ENCODE measurements at regions not wholly inside any gene's neighbourhood (a gene's known extent, or its start where the extent isn't known, plus 50 kb on each side); places are given as distances from the start of the nearest gene placed in this dataset.

DNA sequence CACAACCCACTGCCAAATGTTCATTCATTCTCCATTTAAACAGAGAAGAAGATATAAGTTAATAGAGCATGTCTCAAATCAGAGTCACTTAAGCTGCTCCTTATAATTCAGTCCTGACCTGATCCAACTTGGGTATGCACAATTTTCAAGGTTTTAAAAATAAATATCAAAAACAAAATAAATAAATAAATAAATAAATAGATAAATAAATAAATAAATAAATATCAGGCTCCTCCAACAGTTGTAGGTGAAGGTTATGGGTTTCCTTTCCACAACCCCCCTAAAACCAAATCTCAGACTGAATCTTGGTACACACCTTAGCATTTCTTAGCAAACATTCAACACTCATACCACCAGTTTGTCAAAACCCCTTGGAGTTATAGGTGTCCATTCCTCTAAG lies 204.4 kb downstream of the PARM1 start:
- no peak for FAIRE-seq
- Histone ChIP-seq H3K9ac (ENCODE audit: insufficient read depth, low read depth, low read length) (no peak overlapping the region), H3K4me3 (replicated peaks in 1 of 3; ENCODE audit: insufficient read depth in 1 of 3, low read depth in 2 of 3, low read length in 3 of 3) (no peak overlapping the region), H3K36me3 (replicated peaks in 1 of 2; ENCODE audit: control insufficient read depth in 1 of 2, insufficient read depth in 2 of 2, low read length in 2 of 2) (no peaks in the 10 kb centered on the region), H3K4me1 (ENCODE audit: insufficient read depth, low read length) (no peaks in the 10 kb centered on the region), H3K27ac (ENCODE audit: extremely low read length, insufficient read depth, low read length) (no peak overlapping the region), H2AFZ (ENCODE audit: low read length) (no peak overlapping the region), H3K79me2 (ENCODE audit: insufficient read depth, low read length) (no peaks in the 10 kb centered on the region), H4K20me1 (ENCODE audit: insufficient read depth, low read length) (no peaks in the 10 kb centered on the region), H3K9me3 (ENCODE audit: low read length) (no peaks in the 10 kb centered on the region), H3K27me3 (ENCODE audit: control insufficient read depth in 1 of 2, insufficient read depth in 2 of 2, low read length in 2 of 2) (no peaks in the 10 kb centered on the region), H3K4me2 (ENCODE audit: low read depth, low read length) (no peak overlapping the region)
- no peak for ATAC-seq
- CTCF ChIA-PET (ENCODE audit: low intra/inter-chr PET ratio, low total read pairs), result no interaction called here
- BruUV-seq (replicated peaks), result no TSS peak
- POLR2A ChIA-PET, result no interaction called here
- in situ Hi-C loops (cut with HindIII; ENCODE audit: extremely low pct_ligation_motif_present, low pct_unique_long_range_greater_than_20kb), result no loop called here
- DNase-seq (ENCODE audit: low spot score), result no peak
- no peak for TF ChIP-seq DZIP1 (CRISPR knock-in tag; IDR thresholded peaks at IDR 0.05)
- no peak for TF ChIP-seq ZNF12 (CRISPR knock-in tag; IDR thresholded peaks at IDR 0.05)
- TF ChIP-seq, protein P1, sequence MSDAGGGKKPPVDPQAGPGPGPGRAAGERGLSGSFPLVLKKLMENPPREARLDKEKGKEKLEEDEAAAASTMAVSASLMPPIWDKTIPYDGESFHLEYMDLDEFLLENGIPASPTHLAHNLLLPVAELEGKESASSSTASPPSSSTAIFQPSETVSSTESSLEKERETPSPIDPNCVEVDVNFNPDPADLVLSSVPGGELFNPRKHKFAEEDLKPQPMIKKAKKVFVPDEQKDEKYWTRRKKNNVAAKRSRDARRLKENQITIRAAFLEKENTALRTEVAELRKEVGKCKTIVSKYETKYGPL (CRISPR knock-in tag; IDR thresholded peaks at IDR 0.05), result no peak
- no peak for TF ChIP-seq ATF1 (CRISPR knock-in tag; IDR thresholded peaks at IDR 0.05)
- no peak for TF ChIP-seq ZNF841 (CRISPR knock-in tag; IDR thresholded peaks at IDR 0.05; ENCODE audit: borderline replicate concordance)
- TF ChIP-seq ZNF792 (CRISPR knock-in tag; IDR thresholded peaks at IDR 0.05), result no peak
- intact Hi-C loops (cut with micrococcal nuclease; ENCODE audit: unreplicated experiment), result no loop called here
